Transverse colon (tissue), 3 donors: ENCODE measurements at regions not wholly inside any gene's neighbourhood (a gene's known extent, or its start where the extent isn't known, plus 50 kb on each side); places are given as distances from the start of the nearest gene placed in this dataset.

ENCODE experiments used
- CTCF ChIP-seq, 5 experiments: fragments of 200-600 bp in 3 of 5; fragments of 450-650 bp in 2 of 5; sonication (generic) in 3 of 5; IDR thresholded peaks; 1 replicate in 2 of 5; 2 replicates in 3 of 5; pipeline ENCODE4 v1.5.1; 2016 to 2017; ENCODE audit warnings: antibody characterized with exemption in 5 of 5, inconsistent platforms in 3 of 5, mild to moderate bottlenecking in 2 of 5, moderate library complexity in 1 of 5
- POLR2A ChIP-seq: fragments of 450-650 bp; IDR thresholded peaks from one replicate; pipeline ENCODE4 v1.6.1; 2016; ENCODE audit warnings: antibody characterized with exemption, mild to moderate bottlenecking, moderate library complexity

GRCh38 chr5:57741336-57741735, 258.7 kb upstream of the ACTBL2 start:
- TF ChIP-seq CTCF (IDR thresholded peaks at IDR 0.05): no peak
- TF ChIP-seq POLR2A: no peak
